Stimulated activated CD4-positive, alpha-beta T cell treated with anti-CD3 and anti-CD28 coated beads, Interleukin-12 subunit alpha, Interleukin-12 subunit beta, amount 100 ng/mL, for 48 hours (primary cell): ENCODE measurements at regions not wholly inside any gene's neighbourhood (a gene's known extent, or its start where the extent isn't known, plus 50 kb on each side); places are given as distances from the start of the nearest gene placed in this dataset.

ENCODE experiments used
- DNase-seq, 3 donors: peaks; one replicate each; pipeline ENCODE4 v3.0.0-alpha.2; 2020; ENCODE audit warnings: low read depth in 2 of 3, low spot score in 1 of 3

GRCh38 chr7:120215654-120216053 is 57.3 kb upstream of the KCND2 start:
- no peak for DNase-seq

GRCh38 chr7:120216947-120217346 is 56.0 kb upstream of the KCND2 start:
- DNase-seq: no peak

DNA sequence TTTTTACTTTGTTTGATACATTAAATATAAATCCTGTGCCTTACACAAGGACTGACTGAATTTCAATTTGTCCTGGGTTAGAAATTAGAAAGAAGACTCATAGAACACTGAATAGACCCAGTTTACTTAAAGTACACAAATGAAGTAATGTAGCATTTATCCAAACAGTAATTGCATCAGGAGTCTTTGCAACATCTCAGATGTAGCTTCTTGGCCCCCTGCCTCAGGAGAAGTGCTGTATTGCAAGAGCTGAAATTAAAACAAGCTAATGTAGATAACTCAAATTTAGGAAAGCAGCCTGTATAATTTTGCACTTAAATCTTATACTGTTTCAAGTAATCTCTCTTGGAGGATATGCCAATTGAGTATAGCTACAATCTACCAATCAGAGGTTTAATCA is 54.3 kb upstream of the KCND2 start:
- no peak for DNase-seq

DNA sequence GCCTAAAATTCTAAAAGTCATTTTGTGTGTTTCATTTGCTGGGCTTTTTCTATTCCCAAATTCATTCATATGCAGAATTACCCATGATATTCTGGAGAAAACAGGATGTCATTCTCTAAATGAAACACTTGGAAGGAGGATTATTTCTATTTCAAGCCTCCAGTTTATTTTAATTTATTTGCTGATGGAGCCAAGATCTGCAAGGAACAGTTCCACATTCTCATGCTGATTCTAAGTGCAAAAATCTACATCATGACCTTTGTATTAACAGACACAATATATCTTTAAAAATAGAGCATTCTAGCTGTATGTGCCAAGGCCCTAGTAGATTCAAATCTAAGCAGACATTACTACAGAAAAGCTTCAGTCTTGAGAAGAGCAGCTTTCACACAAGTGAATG is 51.3 kb upstream of the KCND2 start:
- no peak for DNase-seq
